ENCODE measurements at regions not wholly inside any gene's neighbourhood (a gene's known extent, or its start where the extent isn't known, plus 50 kb on each side); places are given as distances from the start of the nearest gene placed in this dataset.
"Not testable (repeated sequence)": the region's sequence is repeated elsewhere in the genome, so short reads cannot be mapped to it uniquely, and the experiment has no call there.

DNA sequence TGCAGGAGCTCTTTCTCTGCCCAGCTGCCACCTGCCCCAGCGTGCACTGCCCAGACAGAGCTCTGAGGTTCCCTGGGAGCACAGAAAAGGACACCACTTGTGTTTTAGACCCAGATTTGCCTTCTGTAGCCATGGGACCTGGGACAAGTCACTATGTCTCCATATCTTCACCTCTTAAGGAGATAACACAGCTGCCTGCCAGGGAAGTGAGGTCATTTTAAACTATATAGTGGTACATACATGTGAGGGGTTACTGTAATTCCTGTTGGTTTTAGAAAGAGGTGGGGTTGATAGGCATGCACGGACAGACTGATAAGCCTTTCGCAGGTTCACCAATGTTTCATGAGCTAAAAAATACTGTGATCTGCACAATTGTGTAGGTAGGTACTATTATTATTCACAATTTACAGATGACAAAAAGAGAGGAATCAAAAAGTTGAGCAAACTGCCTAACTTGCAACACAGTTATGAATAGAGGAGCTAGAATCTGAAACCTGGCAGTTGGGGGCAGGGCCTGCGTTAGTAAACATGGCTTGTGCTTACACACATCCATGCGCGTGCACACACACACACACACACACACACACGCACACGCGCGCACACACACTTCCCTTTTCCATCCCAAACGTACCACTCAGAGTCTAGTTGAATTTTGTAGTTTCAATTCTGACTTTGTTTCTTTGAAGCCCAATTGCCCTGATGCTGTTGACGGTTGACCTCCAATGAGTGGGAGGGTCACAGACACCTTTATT lies 193.6 kb downstream of the FAM43A start:
- no peak for DNase-seq (ENCODE audit: extremely low read depth, low read depth)
- TF ChIP-seq, protein P1, sequence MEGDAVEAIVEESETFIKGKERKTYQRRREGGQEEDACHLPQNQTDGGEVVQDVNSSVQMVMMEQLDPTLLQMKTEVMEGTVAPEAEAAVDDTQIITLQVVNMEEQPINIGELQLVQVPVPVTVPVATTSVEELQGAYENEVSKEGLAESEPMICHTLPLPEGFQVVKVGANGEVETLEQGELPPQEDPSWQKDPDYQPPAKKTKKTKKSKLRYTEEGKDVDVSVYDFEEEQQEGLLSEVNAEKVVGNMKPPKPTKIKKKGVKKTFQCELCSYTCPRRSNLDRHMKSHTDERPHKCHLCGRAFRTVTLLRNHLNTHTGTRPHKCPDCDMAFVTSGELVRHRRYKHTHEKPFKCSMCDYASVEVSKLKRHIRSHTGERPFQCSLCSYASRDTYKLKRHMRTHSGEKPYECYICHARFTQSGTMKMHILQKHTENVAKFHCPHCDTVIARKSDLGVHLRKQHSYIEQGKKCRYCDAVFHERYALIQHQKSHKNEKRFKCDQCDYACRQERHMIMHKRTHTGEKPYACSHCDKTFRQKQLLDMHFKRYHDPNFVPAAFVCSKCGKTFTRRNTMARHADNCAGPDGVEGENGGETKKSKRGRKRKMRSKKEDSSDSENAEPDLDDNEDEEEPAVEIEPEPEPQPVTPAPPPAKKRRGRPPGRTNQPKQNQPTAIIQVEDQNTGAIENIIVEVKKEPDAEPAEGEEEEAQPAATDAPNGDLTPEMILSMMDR (IDR thresholded peaks at IDR 0.05; ENCODE audit: low read depth, low read length), result no peak

DNA sequence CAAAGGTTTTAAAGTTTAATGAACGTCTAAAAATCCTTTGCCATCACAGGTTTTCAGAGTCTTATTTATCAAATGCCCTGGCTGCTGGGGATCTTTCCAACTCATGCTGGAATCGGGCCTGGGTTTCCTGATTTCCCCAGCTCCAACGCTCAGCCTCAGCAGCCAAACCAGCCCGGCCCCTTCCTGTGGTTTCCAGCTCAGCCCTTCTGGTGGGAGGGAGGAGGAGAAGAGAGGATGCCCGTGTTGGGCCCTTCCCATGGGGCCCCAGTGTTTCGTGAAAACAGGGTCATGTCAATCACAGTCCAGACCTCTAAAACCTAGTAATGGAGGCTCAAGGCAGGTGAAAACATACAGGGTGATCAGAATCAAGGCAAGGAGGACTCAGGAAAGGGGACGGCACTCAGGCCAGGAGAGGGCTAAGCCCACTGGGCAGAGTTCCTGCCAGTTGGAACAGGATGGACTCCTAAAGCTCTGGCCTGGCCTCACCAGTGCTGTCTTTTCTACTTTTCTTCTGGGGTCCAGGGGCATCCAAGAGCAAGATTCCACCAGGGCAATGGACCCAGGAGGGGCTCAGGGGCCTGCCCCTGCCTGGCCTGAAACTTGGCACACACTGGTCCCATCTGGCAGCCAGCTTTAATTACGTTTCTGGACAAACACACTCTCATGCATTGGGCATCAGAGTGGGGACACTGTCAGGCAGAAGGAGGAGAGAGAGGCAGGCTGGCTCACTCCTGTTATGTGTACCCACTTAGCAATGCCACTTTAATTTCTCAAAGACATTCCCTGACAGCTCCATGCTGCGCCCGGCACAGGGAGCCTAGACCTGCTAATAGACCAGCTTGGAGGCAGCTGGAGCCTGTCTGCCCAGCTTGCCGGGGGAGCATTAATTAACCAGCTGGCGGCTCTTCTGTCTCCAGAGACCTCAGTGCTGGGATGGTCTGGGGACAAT lies 194.6 kb downstream of the FAM43A start:
- TF ChIP-seq, protein P1 (IDR thresholded peaks at IDR 0.05; ENCODE audit: low read depth, low read length), result no peak
- DNase-seq (ENCODE audit: extremely low read depth, low read depth), result no peak

DNA sequence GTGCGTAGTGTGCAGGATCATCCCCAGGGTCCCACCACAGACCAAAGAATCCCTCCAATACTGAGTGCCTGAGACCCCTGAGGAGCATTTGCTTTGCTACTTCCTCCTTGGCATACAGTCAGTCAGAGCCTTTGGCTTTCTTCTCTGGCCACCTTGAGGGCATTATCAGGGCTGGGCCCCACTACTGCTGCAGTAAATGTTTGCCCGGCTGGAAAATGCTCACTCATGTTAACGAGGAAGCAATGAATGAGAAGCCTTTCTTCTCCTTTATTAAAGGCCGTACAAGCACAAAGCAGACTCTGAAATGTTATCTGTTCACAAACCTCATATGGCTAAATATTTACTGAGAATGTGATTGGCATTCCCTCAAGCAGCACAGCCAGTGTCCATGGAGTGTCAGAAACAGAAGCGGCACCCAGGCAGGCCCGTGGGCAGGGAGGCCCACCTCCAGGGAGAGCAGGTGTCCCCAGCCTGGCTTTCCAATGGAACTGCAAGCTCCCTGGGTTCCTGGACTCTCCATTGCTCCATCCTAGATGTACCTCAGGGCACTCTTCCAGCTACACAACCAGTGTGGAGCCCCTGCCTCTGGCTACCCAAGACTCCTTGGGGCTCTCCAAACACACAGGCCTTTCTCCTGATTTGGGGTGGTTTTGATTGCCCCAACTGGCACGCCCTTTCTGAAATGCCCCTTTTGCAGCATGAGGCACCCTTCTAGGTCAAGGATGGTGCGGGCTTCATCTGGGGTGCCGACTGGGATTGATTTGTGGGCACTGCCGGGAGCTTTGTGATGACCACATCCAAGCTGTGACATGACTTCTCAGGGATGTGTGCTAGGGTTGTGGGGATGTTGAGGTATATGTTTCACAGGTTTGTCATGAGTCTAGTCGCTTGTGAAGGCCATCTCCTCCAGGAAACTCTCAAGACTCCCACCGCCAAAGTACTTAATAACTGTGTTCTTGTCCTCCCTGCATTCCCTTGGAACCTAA lies 195.6 kb downstream of the FAM43A start:
- DNase-seq (ENCODE audit: extremely low read depth, low read depth), result no peak
- TF ChIP-seq, protein P1 (IDR thresholded peaks at IDR 0.05; ENCODE audit: low read depth, low read length), result no peak

DNA sequence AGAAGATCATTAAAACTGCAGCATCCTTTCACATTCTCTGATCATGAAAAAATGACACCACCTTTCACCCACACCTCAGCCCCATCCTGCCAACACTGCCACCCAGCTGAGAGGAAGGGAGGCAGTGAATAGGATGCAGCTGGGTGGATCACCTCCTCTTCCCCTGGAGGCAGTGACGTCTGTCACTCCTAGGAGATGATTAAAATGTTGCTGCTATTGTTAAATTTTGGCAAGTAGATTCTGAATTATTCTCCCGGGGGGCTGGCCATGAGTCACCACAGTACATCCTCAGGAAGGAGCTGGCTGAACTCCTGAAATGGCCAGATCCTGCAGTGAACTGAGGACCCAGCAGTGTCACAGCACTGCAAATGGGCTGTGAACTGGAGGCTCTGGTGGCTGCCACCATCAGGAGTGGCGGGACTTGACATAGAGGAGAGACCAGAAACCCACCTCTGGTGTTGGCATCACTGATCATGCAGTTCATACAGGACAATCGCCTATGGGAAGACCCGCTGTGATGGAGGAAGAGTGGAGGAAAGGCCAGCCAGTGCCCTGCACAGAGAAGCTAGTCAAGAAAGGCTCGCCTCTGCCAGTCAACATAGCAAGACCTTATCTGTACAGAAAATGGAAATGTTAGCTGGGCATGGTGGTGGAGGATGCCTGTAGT lies 199.1 kb downstream of the FAM43A start:
- TF ChIP-seq, protein P1 (IDR thresholded peaks at IDR 0.05; ENCODE audit: low read depth, low read length), result no peak
- no peak for DNase-seq (ENCODE audit: extremely low read depth, low read depth)

DNA sequence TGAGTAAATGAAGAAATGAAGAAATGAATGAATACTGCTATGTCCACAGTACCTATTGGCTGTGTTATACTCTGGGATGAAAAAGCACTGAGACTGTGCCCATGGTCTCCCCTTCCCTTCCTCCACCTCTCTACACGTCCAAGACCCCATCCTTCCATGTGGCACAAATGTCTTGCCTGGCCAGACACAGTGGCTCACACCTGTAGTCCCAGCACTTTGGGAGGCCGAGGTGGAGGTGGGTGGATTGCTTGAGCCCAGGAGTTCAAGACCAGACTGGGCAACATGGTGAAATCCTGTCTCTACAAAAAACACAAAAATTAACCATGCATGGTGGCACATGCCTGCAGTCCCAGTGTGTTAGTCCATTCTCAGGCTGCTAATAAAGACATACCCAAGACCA lies 200.1 kb downstream of the FAM43A start:
- no peak for DNase-seq (ENCODE audit: extremely low read depth, low read depth)
- TF ChIP-seq, protein P1 (IDR thresholded peaks at IDR 0.05; ENCODE audit: low read depth, low read length), result no peak

DNA sequence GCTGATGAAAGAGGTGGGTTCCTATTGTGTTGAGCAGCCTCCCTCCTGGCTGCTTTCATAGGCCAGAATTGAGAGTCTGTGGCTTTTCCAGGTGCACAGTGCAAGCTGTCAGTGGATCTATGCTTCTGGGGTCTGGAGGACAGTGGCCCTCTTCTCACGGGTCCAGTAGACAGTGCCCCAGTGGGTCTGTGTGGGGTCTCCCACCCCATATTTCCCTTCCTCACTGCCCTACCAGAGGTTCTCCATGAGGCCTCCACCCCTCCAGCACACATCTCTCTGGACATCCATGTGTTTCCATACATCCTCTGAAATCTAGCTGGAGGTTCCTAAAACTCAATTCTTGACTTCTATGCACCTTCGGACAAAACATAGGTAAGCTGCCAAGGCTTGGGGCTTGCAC lies 201.2 kb downstream of the FAM43A start:
- TF ChIP-seq, protein P1 (IDR thresholded peaks at IDR 0.05; ENCODE audit: low read depth, low read length), result no peak
- DNase-seq (ENCODE audit: extremely low read depth, low read depth), result no peak

DNA sequence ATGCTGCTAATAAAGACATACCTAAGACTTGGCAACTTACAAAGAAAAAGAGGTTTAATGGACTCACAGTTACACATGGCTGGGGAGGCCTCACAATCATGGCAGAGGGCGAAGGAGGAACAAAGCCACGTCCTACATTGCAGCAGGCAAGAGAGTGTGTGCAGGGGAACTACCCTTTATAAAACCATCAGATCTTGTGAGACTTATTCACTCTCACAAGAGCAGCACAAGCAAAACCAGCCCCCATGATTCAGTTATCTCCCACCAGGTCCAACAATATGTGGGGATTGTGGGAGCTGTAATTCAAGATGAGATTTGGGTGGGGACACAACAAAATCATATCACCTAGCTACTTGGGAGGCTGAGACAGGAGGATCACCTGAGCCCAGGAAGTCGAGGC lies 202.4 kb downstream of the FAM43A start:
- not testable (repeated sequence) for DNase-seq (ENCODE audit: extremely low read depth, low read depth)

Data from AG09319 (cell line).